Stimulated activated CD4-positive, alpha-beta T cell treated with anti-CD3 and anti-CD28 coated beads, Interleukin-15, amount 100 ng/mL, for 1 hour (primary cell): ENCODE measurements at regions not wholly inside any gene's neighbourhood (a gene's known extent, or its start where the extent isn't known, plus 50 kb on each side); places are given as distances from the start of the nearest gene placed in this dataset.
A peak's percentile ranks its signal among the peaks of the same experiment; 100 is the strongest.

ENCODE experiments used
- DNase-seq, 2 donors: peaks; one replicate each; pipeline ENCODE4 v3.0.0-alpha.2; 2020; ENCODE audit warnings: low read depth in 1 of 2, low spot score in 1 of 2

DNA sequence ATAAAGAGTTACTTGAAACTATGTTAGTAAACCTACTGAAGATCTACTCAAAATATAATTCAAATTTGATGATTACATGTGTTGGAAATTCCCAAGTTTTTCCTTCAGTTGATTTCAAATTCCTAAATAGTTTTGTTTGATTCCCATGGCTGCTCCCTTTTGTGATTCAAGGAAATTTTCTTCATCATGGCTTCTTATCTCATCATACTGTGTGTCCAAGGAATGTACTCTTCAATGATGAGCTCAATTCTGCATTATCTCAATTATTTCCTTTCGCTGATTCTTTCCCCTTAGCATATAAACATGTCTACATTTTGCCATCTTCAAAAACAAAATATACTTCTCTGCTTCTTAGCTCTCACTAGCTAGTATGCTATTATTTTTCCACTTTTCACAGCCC, 460.4 kb upstream of the NAALADL2 start:
- no peak for DNase-seq

DNA sequence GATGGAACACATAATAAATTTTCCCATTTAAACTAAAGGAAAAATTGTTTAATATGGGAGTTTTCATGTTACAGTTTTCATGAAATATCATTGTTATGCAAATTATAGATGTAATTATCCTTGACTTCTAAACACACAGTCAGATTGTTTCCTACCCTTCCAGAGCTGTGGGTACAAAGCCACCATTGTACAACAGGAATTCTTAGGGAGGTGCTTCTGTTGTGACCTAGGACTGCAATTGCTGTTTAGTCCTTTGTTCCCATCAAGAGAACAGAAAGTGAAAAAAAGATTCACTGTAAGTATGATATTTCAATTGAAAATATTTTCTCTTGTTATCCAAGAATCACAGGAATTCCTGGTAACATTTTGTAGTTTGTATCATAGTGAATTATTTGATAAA, 455.3 kb upstream of the NAALADL2 start:
- no peak for DNase-seq

DNA sequence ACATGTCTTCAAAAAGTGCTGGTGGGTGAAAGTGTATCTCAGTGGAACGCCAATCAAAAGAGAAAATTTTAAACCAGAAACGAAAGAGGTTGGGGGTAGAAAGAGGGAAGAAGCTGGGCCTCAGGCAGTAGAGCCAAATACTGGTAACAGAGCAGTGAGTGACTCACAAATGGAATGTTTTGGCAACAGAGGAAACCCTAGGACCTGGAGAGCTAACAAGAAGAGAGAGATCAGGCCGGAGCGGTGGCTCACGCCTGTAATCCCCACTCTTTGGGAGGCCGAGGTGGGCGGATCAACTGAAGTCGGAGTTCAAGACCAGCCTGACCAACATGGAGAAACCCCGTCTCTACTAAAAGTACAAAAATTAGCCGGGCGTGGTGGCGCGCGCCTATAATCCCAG, 450.8 kb upstream of the NAALADL2 start:
- no peak for DNase-seq

DNA sequence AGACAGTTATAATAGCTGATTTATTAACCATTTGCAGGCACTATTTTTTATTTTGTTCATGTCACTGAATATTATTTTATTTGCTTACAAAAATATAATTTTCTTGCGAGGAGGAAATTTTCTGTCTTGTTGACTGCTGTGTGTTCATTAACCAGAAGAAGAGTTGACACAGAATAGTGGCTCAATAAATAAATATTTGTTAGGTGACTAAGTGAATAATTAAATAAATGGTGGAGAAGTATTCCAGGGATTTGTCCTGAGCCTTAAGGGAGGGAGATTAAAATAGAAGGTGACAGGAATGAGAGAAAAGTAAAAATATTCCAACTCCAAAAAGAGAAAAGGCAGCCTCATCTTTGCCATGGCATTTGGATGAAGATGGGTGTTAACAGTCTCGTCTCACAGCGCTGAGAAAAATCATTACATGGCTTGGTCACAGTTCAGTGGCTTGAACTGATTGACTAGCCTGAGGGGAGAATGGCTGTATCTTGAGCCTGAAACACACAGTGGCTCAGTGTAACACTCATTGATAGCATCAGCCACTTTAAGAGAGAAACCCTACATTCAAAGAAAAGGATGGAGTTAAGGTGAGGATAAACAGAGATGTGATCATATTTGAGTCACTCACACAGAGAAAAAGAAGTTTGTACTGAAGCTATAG, 449.9 kb upstream of the NAALADL2 start:
- no peak for DNase-seq

DNA sequence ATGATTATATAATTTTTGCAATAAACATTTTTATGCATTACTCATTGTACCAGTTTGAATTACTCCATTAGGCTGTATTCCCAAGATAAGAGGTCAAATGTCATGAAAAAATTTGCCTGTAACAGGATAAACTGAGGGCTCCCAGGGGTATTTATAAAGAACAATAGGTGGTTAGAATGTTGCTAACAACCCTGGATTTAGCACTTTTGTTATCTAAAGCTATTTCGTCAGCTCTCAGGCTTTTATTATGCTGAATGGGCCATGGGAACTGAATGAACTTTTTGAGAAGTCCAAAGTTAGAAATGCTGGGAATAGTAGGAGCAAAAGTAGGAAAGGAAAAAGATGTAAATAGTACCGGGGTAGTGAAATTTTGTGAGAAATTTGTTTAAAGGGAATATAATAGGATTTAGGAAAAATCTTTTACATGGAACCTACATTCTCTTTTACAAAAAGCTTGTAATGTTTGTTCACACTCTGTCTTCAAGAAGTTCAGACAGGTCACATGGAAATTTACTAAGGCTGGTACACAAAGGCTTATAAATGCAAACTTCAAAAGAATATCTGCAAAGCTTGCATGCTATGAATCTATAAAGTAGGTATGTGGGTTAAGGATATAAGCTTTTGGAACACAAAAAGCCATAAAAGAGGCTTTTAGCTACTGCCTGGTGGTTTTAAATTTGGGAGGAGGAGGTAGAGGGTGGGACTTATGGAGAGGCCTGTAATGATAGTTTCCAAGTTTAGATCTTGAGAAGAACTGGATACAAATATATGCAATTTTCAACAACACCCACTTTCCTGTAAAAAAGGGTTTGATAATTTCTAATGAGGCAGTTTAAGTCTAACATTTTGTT, 445.8 kb upstream of the NAALADL2 start:
- no peak for DNase-seq

DNA sequence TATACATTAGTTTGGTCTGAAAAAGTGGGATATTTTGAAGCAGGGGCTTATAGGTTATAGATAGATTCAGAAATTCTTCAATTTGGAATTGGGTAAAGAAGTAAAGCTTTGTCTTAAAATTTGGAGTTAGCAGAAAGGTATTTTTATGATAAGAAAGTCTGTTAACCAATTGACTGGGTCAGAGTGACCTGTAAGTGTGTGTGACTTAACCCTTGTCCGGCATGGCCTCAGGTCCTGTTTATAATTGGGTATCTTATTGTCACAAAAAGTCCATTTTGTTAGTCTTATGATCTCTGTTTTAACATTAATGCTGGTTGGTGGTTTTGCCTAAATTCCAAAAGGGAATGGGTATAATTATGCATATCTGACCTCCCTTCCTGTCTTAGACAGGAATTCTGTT, 444.2 kb upstream of the NAALADL2 start:
- no peak for DNase-seq

DNA sequence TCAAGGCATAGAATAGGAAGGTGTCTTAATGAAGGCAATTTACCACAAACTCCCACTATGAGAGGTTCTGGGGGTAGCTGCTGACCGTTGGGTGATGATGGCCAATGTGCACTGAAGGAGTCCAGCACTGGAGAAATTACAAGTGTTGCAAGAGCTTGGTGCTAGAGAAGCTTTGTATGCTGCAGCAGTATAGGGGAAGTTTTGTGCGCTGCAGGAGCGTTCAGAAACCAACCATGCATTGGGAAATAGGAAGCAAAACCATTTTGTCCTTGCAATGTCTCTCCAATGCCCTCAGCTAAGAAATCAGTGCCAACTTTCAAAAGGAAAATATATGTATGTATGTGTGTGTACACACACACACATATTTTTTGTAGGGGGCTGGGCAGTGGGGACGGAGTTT, 441.6 kb upstream of the NAALADL2 start:
- DNase-seq, result no peak

DNA sequence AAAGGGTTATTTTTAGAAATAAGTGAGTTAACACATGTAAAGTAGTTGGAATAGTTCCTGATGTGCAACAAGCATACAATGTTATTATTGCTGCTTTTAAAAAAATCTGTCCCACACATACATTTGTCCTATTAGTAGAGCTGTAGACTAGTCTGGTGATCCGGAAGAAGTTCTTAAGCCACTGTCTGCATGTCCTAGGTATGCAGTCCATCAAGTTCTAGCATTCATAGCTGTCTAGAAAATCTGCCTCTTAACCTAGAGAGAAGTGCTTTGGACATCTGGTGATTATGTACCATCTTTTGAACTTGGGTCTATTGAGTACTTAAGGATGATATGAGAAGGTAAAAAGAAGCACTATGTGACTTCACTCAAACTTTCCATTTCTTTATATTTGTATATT, 439.9 kb upstream of the NAALADL2 start:
- no peak for DNase-seq

DNA sequence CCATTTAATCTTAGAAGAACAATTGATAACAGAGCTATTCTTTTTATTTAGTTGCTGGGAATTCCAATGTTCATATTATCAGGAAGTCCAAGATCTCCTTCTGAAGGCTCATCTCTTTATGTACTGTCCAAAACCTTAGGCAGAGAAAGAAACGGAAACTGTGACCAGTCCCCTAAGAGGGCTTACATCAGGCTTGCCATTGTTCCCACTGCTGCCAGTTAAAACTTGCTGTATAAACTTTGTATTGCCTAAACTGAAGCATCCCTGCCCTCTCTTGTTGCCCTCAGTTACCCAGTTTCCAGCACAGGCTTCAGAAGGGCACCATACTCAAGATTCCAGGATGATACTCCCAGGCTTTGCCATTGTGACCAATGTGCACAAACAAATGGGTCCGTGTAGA, 435.2 kb upstream of the NAALADL2 start:
- no peak for DNase-seq

DNA sequence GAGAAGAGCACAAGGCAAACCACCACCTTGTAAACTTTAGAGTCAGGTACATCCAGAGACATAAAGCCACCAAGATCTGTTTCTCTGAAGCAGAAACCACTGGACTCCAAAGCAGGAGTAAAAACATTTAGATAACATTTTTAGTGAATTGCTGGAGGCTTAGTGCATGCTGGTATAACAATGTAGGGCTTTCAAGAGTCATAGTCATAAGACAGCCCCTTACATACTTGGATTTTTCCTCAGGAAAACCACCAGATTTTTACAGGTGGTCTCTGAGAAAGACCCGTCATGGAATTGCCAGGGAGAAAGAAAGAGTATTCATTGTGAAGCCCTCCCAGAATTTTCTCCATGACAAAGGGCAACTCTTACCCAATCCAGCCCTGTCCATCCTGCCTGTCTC, 434.5 kb upstream of the NAALADL2 start:
- no peak for DNase-seq

DNA sequence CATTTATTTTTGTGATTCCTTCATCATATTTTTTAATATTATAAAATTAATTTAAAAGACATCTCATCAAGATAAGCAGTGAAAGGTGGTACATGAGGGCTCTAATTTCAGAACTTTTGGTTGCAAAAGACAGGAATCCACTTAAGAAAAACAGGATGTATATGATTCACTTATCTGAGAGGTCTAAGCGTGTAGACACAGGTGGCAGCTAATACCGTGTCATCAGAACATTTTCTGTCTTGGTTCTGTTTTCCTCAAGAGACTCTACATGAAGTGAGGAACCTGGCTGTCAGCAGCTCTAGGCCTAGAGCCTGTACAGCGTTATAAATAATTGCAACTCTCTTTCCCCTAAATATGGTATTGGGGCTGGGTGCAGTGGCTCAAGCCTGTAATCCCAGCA, 433.7 kb upstream of the NAALADL2 start:
- no peak for DNase-seq

DNA sequence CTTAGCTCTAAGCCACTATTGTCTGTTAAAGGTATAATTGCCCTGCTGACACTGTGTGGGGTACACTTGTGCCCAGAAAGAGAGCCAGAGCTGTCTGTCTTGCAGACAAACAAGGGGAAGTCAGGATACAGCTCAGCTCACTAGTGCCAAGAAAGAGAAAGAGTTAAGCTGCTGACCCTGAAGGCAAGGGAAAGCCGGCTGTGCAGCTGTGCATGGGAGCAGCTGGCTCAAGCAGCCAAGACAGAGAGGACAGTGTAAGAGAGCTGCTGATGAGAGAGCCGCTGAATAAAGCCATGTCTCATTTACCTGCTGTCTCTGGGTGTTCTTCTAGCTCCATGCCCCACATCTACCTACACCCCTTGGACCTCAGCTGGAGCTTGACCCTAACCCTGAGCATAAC, 428.1 kb upstream of the NAALADL2 start:
- DNase-seq, result no peak

DNA sequence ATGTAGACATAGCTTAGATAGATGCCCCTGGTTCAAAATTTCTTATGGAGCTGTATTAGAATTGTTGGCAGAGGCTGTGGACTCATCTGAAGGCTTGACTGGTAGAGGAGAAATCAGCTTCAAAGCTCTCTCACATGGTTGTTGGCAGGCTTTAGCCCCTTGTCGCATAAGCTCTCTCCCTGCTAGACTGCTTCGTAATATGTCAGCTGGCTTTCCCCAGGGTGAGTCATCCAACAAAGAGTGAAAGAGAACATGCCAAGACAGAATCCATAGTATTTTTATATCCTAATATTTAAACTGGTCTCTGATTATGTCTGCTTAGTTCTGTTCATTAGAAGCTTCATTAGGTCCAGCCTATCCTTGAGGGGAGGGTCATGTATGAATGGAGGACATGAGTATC, 427.4 kb upstream of the NAALADL2 start:
- no peak for DNase-seq

DNA sequence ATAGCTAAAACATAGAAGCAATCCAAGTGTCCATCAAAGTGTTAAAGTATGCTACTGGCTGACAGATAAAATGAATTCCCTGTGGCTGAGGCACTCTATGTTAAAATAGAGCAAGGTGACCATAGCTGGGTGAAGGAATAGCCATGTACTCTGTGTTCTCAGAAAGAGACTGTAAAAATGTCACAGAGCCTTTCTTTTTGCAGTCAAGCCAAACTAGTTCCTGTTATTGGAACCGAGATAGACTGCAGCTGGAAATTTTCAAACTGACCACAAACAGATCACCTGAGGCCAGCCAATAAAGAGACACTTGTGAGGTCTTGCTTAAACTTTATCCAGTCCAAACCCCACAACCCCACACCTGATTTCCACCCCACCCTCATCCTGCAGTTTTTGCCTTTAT, 422.8 kb upstream of the NAALADL2 start:
- no peak for DNase-seq

DNA sequence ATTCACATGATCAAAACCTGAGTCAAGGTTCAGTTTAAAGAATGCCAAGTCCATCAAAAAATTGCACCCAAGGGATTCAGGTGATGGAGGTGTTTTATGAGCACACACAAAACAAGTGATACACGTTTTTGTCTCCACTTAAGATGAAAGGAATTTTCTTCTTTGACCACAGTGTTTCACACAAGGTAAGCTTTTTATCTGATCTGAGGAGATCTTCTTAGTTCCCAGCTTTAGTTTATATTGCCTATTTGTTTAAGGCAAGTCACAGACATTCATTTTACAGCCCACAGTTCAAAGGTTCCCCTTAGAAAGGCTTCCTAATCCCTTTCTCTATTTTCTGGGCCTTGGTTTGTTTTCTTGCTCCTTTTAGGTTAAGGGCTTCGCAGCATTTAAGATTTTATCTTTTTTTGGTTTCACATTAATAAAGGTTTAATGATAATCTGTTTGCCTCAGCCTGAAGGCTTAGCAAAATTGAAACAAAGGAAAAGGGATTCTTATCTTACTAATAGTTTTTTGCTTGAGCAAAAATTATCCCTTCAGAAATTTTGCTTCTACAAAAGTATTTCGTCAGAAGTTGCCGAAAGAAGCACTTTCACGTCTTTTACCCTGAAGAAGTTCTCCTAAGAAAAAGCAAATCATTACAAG, 420.5 kb upstream of the NAALADL2 start:
- DNase-seq, result no peak

DNA sequence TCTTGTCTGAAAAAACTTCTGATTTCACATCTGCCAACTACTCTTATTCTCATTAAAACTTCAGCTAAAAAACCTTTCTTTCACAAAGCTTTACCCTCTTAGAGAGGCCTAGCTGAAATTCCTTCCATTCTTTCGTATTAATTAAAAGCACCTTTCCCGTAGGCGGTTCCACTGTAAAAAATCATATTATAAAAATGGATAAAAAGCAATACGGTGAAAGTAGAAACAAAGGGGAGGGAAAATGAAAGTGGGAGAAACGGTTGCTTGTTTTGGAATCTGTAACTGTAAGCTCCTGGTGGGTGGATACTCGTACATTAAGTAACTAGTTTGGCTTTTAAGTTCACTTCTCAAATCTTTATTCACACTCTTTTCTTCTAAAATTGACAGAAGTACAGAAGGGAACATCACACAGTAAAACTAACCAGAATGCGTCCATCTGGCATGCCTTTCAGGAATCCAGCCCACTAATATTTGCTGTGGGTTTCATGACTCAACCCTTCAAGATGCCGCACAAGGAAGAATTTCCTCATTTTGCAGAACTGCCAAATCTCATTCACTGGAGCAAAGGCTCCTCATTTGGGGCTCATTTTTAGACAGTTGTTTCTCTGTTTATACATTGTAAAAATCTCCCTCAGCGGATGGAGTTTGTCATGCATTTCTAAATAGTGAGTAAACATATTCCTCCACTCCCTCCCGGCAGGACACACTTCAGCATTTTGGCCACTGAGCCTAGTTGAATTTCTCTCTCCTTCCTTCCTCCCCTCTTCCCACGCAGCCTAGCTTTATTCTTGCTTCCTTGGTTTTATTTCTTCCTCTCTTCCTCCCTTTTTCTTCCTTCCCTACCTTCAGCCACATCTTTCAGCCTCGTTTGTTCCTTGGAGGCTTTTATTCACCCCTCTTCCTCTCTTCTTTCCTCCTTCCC, 419.5 kb upstream of the NAALADL2 start:
- DNase-seq, result no peak

DNA sequence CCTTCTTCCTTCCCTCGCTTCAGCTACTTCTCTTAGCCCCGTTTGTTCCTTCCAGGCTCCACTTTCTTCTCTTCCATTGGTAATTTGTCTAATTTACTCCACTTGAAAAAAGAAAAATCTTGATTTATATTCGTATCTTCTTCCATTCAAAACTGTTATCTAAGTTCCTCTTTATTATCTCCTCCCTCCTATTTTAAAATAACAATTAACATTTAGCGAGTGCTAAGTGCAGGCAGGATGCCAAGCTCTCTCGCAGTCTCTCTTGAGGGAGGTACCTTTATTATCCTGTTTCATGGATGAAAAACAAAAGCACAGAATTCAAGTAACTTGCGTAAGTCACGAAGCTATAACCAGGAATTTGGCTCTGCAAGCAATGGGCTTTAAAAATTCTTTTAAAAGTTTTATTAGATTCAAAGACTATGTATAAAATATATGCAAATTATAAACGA, 418.9 kb upstream of the NAALADL2 start:
- DNase-seq, result no peak

DNA sequence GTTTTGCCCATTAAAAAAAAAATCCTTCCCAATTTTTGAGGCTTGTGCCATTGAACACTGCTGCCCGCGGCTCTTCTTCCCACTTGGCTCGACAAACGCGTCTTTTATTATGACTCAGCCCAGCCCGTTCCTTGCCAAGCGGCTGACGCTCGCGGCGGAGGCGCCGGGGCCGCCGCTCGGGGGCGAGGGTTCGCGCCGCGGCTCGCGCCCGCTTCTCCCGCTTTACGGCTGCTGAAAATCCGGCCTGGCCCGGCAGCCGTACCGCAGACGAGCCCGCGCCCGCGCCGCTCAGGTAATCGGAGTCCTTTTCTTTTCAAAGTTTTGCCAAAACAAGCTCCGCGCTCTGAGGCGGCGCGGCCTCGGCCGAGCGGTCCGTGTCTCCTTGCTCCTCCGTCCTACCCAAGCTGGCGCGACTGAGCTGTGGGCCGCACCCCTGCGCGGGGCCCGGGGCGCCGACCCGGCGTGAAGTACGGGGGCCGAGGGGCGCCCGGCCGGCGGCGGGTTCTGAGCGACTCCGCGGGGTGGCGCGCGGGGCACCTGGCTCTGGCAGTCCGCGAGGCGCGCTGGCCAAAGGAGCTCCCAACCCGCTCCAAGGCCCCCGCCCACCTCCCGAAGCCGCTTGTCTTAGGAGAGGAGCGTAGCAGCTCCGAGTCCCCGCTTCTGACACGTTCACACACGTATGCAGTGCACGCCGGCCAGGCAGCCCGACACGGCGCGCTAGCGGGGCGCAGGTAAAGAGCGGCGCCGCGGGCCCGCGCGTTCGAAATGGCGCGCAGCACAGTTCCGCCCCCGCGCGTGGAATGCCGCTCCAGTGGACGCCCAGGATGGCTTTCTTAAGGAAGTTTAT, 418.2 kb upstream of the NAALADL2 start:
- peak in 1 of 2 donors; percentile 33 for DNase-seq

DNA sequence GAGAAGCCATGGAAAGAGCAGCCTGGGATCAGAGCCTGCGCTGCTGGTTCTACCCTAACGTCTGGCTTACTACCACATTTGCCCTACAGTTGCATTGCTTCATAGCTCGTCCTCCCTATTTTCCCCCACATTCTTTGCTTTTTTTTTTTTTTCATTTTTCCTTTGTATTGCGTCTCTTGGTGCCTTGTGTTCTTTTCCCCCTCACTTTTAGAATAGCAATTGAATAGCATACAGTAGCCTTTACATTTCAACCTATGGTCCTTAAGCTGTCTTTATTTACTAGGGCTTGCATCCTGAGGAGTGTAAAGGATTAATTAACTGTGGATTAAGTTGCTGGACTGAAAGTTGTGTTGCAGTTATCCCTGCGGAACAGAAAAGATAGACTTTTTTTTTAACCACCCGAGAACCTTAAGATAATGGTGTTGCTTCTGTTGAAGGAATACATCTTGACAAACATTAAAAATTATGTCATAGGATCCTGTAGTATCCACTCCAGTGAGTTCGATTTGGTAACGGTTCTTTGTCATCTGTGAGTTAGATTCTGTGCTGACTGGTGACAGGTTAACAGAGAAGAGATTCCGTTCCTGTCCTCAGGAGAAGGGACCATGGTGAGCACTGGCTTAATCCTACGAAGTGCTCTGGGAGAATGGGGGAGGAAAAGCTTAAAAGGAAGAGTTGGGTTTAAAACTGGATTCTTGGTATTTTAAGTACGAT, 417.4 kb upstream of the NAALADL2 start:
- no peak for DNase-seq

DNA sequence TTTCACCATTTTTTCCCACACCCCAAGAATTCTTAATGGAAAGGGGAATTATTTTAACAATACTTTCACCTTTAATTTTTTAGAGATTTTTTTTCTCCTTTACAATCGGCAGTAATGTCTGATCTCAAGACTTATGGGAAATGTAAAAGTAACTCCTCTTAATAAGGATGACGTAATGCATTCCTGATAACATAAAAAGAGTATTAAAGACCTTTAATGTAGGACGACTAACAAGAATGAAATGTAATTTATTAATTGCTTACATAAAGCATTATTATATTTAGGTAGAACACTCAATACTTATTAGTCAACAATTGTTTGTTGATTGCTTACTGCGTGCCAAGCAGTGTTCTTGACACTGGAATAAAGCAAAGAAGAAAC, 416.8 kb upstream of the NAALADL2 start:
- DNase-seq, result no peak
